ENCODE measurements at regions not wholly inside any gene's neighbourhood (a gene's known extent, or its start where the extent isn't known, plus 50 kb on each side); places are given as distances from the start of the nearest gene placed in this dataset.

- no peak for DNase-seq (ENCODE audit: low read depth in 2 of 2)
Observed at GRCh38 chr9:105860516-105860915, 166.2 kb downstream of the TMEM38B start.

GRCh38 chr9:105861972-105862371 lies 167.6 kb downstream of the TMEM38B start:
- no peak for DNase-seq (ENCODE audit: low read depth in 2 of 2)

GRCh38 chr9:105864248-105864898 lies 170.0 kb downstream of the TMEM38B start:
- DNase-seq (ENCODE audit: low read depth in 2 of 2), result no peak

DNA sequence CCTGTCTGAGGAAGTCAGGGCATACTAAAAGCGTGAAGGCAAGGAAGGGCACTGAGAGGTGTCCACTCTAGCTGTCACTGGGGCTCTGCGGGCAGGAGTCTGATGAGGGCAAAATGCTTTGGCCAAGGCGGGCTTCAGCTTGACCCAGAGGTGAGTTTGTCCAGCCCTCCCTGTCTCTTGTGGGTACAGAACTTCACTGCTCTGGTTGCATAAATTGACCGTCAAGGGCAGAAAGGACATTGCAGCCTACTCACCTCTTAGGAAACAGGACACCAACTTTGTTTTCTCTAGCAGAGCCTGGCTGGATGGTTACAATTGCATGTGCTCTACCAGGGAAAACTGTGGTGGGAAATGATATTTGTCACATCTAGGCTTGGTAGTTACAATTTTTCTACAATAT lies 170.9 kb downstream of the TMEM38B start:
- no peak for DNase-seq (ENCODE audit: low read depth in 2 of 2)

DNA sequence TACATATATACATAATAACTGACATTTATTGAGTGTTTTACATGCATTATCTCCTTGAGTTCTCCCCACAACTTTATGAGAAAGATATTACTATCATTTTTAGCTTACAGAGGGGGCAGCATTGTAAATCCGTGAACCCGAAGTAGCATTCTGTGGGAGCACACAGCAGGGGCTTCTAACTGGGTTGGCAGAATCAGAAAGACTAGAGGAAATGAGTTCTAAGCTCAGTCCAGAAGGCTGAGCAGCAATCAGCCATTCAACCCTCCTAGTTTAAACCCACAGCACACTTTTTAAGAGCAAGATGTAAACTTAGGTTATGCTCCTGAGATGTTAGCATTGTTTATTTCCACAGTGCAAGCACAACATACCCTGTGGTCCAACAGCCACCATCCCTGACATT lies 177.2 kb downstream of the TMEM38B start:
- DNase-seq (ENCODE audit: low read depth in 2 of 2), result no peak

DNA sequence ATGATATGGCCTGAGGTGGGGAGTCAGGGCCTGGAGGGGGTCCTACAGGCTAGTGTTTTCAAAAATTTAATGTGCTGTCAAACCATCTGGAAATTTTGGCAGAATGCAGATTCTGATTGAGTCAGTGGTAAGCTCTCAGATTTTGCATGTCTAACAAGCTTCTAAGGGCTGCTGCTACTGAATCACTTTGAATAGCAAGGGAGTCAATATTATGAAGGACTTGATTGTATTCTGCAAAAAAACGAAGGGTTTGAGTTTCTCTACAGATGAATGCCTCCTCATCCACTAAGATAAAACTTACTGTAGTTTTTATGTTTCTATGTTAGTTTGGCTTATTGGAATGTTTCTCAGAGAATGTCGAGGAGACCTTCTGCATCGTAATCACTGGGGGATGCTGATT lies 179.5 kb downstream of the TMEM38B start:
- DNase-seq (ENCODE audit: low read depth in 2 of 2), result no peak

GRCh38 chr9:105877721-105878120 lies 183.4 kb downstream of the TMEM38B start:
- DNase-seq (ENCODE audit: low read depth in 2 of 2), result no peak

DNA sequence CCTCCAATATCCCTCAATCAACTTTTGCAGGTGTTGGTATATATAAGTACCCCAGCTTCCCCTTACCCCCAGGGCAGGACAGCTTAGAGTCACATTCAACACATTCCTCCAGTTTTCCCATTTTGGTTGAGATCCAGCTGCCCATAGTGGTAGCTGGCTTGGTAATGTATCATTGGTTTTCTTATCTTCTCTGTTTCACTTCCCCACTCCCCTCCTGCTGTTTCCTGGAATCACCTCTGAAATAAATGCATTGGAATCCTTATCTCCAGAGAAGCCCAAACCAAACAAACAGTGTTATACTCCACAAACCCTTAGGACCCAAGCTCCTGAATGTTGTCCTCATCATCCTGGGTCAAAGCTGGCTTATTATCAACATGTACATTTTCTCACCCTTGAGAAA lies 184.8 kb downstream of the TMEM38B start:
- DNase-seq (ENCODE audit: low read depth in 2 of 2), result no peak

DNA sequence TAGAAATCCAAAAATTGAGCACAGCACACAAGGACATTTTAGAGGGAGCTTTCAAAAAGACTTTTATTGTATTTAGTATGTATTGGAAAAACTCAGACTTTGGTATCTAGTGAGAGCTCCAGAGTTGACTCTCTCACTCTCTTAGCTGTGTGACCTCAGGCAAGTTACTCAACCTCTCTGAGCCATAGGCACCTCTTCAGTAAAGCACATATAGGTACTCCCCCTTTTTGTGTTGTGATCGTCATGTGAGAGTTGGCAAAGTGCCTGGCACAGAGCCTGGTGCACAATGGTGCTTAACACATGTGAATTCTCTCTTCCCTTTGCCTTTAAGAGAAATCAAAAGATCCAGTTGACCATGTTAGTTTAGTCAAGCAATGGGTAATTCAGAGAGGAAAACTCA lies 186.2 kb downstream of the TMEM38B start:
- no peak for DNase-seq (ENCODE audit: low read depth in 2 of 2)

DNA sequence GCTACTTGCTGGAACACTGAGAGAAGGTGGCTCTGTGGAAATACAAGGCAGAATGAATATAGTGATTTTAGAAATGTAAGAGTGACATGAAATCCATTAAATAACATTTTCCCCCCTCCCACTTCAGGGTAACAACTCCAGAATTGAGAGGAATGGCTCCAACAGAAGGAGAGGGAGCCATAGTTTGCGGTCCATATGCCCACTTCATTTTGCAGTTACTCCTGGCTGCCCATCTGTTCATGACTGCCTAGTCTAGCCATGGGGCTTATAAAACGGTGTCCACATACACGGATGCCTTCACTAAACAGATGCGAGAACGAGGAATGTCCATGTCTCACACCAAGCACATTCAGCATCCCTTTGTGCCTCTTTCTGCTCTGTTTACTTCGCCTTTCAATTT lies 186.7 kb downstream of the TMEM38B start:
- DNase-seq (ENCODE audit: low read depth in 2 of 2), result no peak

- DNase-seq (ENCODE audit: low read depth in 2 of 2), result peak; percentile 14 to 17
Observed at GRCh38 chr9:105881654-105882349, 187.5 kb downstream of the TMEM38B start.

DNA sequence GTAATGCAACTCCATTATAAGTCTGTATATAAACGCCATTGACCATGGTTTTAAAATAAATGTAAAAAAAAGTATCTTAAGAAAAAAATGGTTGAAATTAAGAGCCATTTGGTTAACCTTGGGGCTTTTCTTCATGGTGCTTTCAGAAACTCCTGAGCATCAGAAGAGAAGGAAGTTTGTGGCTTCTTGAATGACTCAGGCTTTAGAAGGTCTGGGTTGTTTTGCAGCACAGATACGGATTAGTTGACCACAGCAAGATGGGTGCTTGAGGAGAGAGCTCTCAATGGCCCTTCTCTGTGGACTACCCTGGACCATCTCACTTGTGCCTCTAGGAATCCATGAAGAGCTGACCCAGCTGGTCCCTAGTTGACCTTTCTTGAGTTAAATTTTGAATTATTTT lies 189.5 kb downstream of the TMEM38B start:
- no peak for DNase-seq (ENCODE audit: low read depth in 2 of 2)

DNA sequence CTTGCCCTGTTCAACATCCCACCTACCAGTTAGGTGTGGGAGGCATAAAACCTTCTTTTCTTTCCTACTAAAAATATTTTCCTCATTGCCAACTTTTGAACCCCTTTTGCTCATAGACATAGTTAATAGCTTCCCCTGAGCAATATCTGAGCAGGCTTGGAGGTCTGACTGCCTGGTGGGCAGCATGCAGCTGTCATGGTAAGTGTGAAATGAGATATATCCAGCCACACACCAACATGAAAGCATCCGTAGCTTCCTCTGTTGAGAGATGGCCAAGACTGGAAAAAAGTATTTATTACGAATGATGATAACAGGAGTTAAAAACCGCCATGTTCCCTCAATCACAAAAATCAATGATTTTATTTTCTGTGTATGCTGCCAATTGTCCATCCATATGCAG lies 190.1 kb downstream of the TMEM38B start:
- DNase-seq (ENCODE audit: low read depth in 2 of 2), result no peak

DNA sequence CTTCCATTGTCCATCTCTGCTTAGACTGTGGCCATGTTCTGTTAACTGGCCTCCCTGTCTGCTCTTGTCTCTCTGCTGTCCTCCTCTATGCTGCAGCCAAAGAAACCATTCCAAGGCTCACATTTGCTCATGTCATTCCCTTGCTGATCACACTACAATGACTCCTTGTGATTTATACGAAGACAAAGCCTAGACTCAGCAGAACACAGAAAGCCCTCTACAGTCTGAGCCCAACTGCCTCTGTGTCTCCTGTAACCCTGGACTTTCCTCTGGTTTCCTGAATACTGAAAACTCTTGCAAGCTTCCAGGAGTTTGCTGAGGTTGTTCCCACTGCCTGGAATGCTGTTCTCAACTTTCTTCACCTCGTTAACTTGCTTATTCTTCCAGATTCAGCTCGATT lies 191.8 kb downstream of the TMEM38B start:
- no peak for DNase-seq (ENCODE audit: low read depth in 2 of 2)

DNA sequence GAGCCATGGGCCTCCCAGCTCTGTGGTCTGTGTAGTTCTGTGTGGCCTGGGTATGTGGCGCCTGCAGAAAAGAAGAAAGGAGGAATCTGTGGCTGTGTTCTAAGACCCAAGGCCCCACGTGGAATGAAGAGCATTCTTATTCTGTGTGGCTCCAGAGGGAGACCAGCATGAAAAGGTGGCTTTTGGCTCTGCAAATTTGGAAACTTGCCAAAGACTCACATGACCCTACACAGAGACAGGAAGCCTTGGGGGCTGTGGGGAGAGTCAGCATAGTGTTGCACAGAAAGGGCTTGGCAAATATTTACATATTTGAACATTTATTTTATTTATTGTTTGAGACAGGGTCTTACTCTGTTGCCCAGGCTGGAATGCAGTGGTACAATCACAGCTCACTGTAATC lies 193.3 kb downstream of the TMEM38B start:
- no peak for DNase-seq (ENCODE audit: low read depth in 2 of 2)

- no peak for DNase-seq (ENCODE audit: low read depth in 2 of 2)
Observed at GRCh38 chr9:105890046-105890822, 195.9 kb downstream of the TMEM38B start.

- DNase-seq (ENCODE audit: low read depth in 2 of 2), result no peak
Observed at GRCh38 chr9:105900123-105900522, 205.8 kb downstream of the TMEM38B start.

DNA sequence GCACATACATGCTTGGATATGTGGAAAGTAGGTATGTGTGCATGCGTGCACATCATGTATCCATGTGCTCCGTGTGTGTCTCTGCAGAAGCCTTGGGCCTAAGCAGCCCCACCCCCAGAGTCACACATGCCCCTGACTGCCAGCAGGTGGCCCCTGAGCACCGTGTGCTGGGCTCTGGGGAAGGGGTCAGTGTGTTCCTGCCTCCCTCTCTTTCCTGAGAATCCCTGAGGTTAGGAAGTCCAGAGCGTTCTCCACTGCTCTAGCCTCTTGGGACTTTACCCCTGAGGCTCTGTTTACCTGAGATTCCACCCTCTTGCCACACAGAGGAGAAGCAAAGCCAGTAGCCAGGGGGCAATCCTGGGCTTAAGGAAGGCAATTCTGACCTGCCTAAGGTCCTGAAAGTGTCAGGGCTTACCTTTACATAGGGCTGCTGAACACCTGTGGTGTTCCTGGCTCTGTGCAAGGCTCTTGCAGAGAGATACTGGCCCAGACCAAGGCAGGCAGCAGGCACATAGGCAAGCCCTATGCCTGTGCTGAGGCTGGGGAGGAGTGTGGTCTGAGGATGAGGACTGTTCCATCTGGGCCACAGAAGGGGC lies 207.3 kb downstream of the TMEM38B start:
- DNase-seq (ENCODE audit: low read depth in 2 of 2), result no peak

- no peak for DNase-seq (ENCODE audit: low read depth in 2 of 2)
Observed at GRCh38 chr9:105908069-105908468, 213.7 kb downstream of the TMEM38B start.

- no peak for DNase-seq (ENCODE audit: low read depth in 2 of 2)
Observed at GRCh38 chr9:105911104-105911911, 217.0 kb downstream of the TMEM38B start.

GRCh38 chr9:105912157-105912862 lies 218.0 kb downstream of the TMEM38B start:
- DNase-seq (ENCODE audit: low read depth in 2 of 2), result no peak
